ENCODE measurements at regions not wholly inside any gene's neighbourhood (a gene's known extent, or its start where the extent isn't known, plus 50 kb on each side); places are given as distances from the start of the nearest gene placed in this dataset.
A peak's percentile ranks its signal among the peaks of the same experiment; 100 is the strongest.

- Histone ChIP-seq H3K27ac (no peak overlapping the region), H3K4me3 (no peak overlapping the region), H3K9me3 (peaks cover 4% of the 10 kb centered on the region; the same call in 2 of the 3 replicates), H3K4me1 (no peaks in the 10 kb centered on the region), H3K4me2 (no peak overlapping the region)
- DNase-seq (ENCODE audit: low read depth in 1 of 2, low spot score in 1 of 2) (no peak), ATAC-seq (no peak), FAIRE-seq (no peak)
- ChIA-PET POLR2A (no interaction called here), CTCF (no interaction called here)
- 4% methylated on average over 3 of the region's 3 CpGs for WGBS (ENCODE audit: missing lambda C conversion rate)
- TF ChIP-seq KDM1A (IDR thresholded peaks at IDR 0.05; ENCODE audit: low read depth) (no peak), SREBF2 (IDR thresholded peaks at IDR 0.05) (no peak), JUN (IDR thresholded peaks at IDR 0.05) (no peak), HOXB13 (CRISPR knock-in tag; IDR thresholded peaks at IDR 0.05; ENCODE audit: low read depth) (no peak), TFCP2L1 (CRISPR knock-in tag; IDR thresholded peaks at IDR 0.05) (no peak), MAZ (IDR thresholded peaks at IDR 0.05; ENCODE audit: borderline replicate concordance, low read depth, low read length) (no peak), NR3C1 (IDR thresholded peaks at IDR 0.05) (no peak), EP300 (IDR thresholded peaks at IDR 0.05) (no peak), EHMT2 (IDR thresholded peaks at IDR 0.05; ENCODE audit: low read depth) (no peak), ZFP36 (IDR thresholded peaks at IDR 0.05; ENCODE audit: borderline replicate concordance, partially characterized antibody) (no peak), PBX3 (IDR thresholded peaks at IDR 0.05) (no peak), ZNF302 (CRISPR knock-in tag; IDR thresholded peaks at IDR 0.05) (no peak), FOSL2 (IDR thresholded peaks at IDR 0.05) (no peak), FOSL2 (CRISPR knock-in tag; IDR thresholded peaks at IDR 0.05) (no peak), SMC3 (IDR thresholded peaks at IDR 0.05) (no peak), HDAC2 (IDR thresholded peaks at IDR 0.05) (no peak), E2F6 (IDR thresholded peaks at IDR 0.05; ENCODE audit: borderline replicate concordance, low read depth) (no peak), ZC3H11A (IDR thresholded peaks at IDR 0.05) (no peak), CHD2 (IDR thresholded peaks at IDR 0.05; ENCODE audit: low read length, partially characterized antibody) (no peak)
These were observed 706.9 kb upstream of the VSTM2A start for GRCh38 chr7:53835301-53835700.

GRCh38 chr7:53877688-53878087 is 664.5 kb upstream of the VSTM2A start:
- no peak for DNase-seq (ENCODE audit: low read depth in 1 of 2, low spot score in 1 of 2)
- ATAC-seq: no peak
- no peak for FAIRE-seq
- TF ChIP-seq RCOR1 (IDR thresholded peaks at IDR 0.05; ENCODE audit: low read depth, low read length) (no peak), MAFK (IDR thresholded peaks at IDR 0.05; ENCODE audit: partially characterized antibody) (peak; percentile 89)
- 11% methylated on average over 2 of the region's 2 CpGs for WGBS (ENCODE audit: missing lambda C conversion rate)
- H3K9me3 ChIP-seq: no peaks in the 10 kb centered on the region
- H3K4me2 ChIP-seq: no peak overlapping the region
- no peak overlapping the region for H3K27ac ChIP-seq
- no peaks in the 10 kb centered on the region for H3K4me1 ChIP-seq
- CTCF ChIA-PET: no interaction called here
- no peak overlapping the region for H3K4me3 ChIP-seq
- POLR2A ChIA-PET: no interaction called here

GRCh38 chr7:53900856-53901528 is 641.2 kb upstream of the VSTM2A start:
- H3K27ac ChIP-seq: no peak overlapping the region
- WGBS (ENCODE audit: missing lambda C conversion rate): 29% methylated on average over 9 of the region's 9 CpGs
- H3K4me3 ChIP-seq: no peak overlapping the region
- H3K4me2 ChIP-seq: no peak overlapping the region
- POLR2A ChIA-PET: no interaction called here
- FAIRE-seq: no peak
- ATAC-seq: no peak
- no peaks in the 10 kb centered on the region for H3K9me3 ChIP-seq
- no peak for DNase-seq (ENCODE audit: low read depth in 1 of 2, low spot score in 1 of 2)
- CTCF ChIA-PET: no interaction called here
- no peaks in the 10 kb centered on the region for H3K4me1 ChIP-seq
- TF ChIP-seq CHD4 (IDR thresholded peaks at IDR 0.05; ENCODE audit: borderline replicate concordance): no peak
- TF ChIP-seq HEYL (CRISPR knock-in tag; IDR thresholded peaks at IDR 0.05): no peak
- TF ChIP-seq HOXB5 (CRISPR knock-in tag; IDR thresholded peaks at IDR 0.05): no peak
- no peak for TF ChIP-seq EP300 (IDR thresholded peaks at IDR 0.05)
- no peak for TF ChIP-seq POLR2A (IDR thresholded peaks at IDR 0.05; ENCODE audit: low read length)
- TF ChIP-seq ELK1 (IDR thresholded peaks at IDR 0.05; ENCODE audit: low read depth, low read length): no peak
- TF ChIP-seq RFX5 (IDR thresholded peaks at IDR 0.05): no peak
- no peak for TF ChIP-seq BCL3 (IDR thresholded peaks at IDR 0.05)
- TF ChIP-seq HMGXB4 (CRISPR knock-in tag; IDR thresholded peaks at IDR 0.05; ENCODE audit: borderline replicate concordance): no peak
- TF ChIP-seq E2F6 (IDR thresholded peaks at IDR 0.05; ENCODE audit: borderline replicate concordance, low read depth): no peak
- TF ChIP-seq RNF2 (IDR thresholded peaks at IDR 0.05; ENCODE audit: borderline replicate concordance, low read depth): no peak
- TF ChIP-seq EHF (CRISPR knock-in tag; IDR thresholded peaks at IDR 0.05): no peak
- no peak for TF ChIP-seq TFCP2L1 (CRISPR knock-in tag; IDR thresholded peaks at IDR 0.05)
